NCI-H69 (cell line): ENCODE measurements at regions not wholly inside any gene's neighbourhood (a gene's known extent, or its start where the extent isn't known, plus 50 kb on each side); places are given as distances from the start of the nearest gene placed in this dataset.
"Not testable (repeated sequence)": the region's sequence is repeated elsewhere in the genome, so short reads cannot be mapped to it uniquely, and the experiment has no call there.

Experiments
- DNase-seq: peaks from one replicate; lab custom pipeline; 2025; lab: John Stamatoyannopoulos, UW

DNA sequence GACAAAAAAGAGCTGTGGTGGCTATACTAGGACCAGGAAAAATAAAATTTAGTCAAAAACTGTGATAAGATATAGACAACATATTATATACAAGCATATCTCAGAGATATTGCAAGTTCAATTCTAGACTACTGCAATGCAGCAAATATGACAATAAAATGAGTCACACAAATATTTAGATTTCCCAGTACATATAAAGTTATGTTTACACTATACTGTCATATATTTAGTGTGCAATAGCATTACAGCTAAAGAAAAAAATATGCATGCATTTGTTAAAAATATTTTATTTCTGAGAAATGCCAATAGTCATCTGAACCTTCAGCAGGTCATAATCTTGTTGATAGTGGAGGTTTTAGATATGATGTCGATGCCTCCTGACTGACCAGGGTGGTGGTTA is 72.1 kb downstream of the AKR1C4 start:
- DNase-seq = no peak

DNA sequence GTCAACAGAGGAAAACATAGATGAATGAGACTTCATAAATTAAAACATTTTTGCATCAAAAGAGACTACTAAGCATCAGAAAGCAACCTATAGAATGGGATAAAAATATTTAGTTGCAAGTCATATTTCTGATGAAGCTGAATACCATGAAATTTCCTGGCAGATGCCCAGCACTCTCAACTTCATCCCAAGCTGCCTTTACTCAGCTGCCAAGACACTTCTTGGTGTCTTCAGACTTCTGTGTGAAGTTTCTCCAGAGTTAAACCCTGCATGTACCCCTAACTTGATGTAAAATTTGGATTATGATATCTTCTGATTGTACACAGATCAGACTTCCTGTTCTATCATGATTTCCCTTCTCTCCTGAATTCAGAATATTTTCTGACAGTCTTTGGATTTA is 73.2 kb downstream of the AKR1C4 start:
- no peak for DNase-seq

DNA sequence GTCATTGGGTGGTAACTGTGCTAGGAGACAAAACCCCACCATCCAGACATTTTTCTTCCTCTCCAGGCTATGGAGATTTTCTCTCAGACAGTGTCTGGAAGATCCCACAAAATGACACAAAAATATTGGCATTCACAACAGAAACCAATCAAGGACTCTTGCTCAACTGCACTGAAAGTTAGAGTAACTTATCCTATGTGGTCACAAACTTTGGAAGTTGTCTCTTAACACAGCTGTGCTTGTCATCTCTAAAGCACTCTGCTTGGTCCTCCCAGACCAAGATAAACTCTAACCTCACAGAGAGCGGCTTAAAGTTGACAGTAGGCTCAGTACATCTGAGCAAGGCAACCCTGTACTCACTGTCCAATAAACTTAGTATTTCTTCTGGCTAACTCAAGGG is 74.9 kb downstream of the AKR1C4 start:
- no peak for DNase-seq

DNA sequence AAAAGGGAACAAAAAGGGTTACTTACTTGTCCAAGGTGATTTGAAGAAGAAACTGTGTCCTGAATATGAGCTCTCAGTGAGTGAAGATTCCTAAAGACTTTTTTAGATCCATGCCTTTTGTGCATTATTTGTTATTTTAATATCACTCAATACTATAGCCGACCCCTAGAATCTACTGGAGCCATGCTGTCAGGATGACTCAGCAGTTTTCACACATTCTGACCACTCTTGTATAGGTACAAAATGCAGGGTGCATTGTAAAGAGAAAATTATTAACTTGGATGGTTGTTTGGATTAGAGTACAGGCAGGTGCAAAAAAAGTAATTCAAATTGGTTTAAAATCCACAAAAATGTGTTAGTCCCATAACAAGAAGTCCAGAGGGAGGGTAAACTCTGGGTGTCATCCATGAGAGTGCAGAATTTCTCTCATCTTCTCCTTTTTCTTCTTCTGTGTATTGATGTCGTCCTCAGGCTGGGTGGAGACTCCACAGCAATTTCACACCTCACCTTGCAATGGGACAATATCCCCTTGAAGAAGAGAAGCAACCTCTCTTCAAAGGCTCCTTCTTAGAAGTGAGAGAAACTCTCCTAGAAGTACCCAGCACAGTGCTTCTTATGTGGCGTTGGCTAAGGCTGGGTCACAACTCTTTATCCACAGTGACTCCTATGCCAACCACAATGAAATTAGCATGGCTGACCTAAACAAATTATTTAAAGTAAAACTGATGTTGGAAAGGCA is 75.6 kb downstream of the AKR1C4 start:
- DNase-seq = no peak

DNA sequence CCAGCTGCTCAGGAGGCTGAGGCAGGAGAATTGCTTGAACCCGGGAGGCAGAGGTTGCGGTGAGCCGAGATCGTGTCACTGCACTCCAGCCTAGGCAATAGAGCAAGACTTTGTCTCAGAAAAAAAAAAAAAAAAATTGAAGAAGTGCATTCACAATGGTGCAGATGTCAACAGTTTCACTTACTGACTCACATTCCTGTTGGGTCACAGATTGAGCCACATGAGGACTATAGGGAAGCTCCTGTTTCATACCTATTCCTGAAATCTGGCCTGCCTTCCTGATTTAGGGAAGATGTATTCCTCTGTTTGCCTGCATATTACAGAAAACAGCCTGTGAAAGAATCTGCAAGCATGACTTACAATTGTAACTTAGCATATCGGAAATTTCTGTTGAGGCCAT is 78.2 kb downstream of the AKR1C4 start:
- DNase-seq = no peak

DNA sequence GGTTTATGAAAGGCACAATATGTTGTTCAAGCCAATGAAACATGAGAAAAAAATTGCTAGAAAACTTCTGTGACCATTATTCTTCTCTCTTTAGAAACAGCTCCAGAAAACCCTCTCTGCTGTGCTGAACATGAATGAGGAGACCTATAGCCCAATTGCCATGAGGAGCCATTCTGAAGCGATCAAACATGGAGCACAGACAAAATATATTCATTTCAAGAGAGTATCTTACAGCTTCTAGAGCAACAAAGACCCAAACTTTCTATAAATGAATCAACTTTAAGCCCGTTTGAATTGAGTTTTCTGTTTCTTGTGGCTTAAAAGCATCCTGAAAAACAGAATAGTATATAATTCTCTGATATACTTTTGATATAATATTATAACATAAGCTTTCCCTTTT is 83.4 kb upstream of the UCN3 start:
- DNase-seq = no peak

DNA sequence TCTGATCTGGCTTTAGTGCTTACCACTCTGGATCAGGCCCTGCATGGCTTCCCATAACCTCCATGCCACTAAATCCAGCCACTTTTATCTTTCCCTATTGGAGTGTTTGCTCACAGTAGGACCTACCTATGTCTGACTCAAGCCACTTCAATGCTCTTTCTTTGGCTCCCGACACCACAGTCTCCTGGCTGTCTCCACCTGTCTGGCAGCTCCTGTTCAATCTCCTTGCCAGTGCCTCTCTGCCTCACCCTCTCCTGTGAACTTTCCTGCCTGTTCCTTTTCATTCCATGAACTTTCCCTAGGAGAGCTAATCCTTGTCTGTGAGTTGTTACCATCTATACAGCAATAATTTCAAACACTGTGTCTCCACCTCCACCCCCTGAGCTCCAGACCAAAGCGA is 82.6 kb upstream of the UCN3 start:
- no peak for DNase-seq

DNA sequence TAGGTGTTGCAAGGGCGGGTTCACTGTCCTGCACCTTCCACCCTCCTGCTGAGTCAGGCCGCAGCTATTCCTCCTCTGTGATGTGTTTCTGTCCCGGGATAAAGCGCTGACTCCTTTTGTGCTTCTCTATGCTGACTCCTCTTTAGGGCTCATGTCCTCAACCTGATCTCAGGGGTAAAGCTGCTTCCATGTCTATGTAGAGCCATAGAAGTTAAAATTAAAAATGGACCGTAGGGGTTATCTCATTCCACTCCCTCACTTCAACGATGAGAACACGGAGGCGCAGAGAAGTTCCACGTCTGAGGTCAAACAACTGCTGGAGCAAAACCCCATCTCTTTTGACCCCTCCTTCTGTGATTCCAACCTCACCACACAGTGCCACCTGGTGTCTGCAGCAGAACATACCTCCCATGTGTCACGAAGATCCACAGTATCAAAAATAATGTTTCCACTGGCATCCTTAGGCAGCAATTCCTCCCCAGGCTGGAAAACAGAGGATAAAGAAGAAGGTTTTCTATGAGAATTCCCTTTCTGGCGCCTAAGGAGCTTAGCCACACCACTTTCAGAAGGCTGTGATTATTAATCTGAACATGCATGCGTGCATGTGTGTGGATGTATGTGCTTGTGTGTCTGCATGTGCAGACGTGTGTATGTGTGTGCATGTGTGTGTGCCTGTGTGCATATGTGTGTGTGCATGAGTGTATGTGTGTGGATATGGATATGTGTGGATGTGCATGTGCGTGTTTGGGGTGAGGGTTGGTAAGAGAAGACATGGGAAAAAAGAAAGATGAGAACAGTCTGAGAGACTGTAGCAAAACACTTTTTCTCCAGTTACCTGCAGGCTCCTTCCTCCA is 81.2 kb upstream of the UCN3 start:
- peak; percentile 55 for DNase-seq

DNA sequence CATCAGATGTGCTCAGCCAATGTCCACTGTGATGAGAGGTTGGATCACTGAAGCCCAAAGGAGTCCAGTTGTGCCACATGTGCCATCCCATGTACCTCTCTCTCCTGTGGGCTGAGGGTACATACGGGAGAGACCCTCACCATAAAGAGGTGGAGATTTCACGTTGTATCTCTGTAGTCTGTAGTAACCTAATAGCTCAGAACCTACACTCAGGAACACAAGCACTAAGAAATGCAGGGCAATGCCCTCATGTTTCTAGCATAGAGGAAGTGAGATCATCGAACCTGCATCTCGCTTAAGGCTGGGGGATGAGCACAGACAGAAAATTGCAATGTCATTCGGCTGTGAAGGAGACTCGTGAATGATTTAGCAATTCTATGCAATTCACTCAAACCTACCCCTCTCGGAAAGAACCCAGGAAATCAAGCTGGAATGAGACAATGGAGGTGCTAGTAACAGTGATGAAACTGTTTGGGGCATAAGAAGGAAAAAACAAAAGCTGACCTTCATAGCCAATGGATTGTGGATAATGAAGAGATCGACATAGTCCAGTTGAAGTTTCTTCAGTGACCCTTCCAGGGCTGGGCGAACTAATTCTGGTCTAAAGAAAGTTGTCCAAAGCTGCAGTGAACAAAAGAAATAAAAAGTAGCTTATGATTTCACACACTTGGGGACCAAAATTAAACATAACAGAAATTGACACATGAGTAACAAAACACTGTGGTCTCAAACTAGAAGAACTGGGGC is 80.3 kb upstream of the UCN3 start:
- DNase-seq = no peak

DNA sequence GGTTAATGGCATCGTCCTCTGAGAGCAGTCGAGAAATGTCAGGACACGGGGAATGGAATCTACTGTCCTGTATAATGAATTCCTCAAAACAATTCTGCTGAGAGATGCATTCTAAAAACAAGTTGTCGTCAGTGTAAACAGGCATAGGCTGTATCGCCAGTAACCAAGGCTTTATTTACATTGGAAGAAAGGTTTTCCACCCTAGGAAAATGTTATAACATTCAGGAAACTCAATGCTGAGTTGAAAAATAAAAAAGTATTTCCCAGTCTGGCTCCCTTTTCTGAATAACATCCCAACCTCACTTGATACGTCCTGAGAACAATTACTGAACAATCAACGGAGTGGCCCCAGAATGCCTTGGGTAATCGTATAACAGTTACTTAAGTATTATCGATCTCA is 79.6 kb upstream of the UCN3 start:
- DNase-seq = no peak

DNA sequence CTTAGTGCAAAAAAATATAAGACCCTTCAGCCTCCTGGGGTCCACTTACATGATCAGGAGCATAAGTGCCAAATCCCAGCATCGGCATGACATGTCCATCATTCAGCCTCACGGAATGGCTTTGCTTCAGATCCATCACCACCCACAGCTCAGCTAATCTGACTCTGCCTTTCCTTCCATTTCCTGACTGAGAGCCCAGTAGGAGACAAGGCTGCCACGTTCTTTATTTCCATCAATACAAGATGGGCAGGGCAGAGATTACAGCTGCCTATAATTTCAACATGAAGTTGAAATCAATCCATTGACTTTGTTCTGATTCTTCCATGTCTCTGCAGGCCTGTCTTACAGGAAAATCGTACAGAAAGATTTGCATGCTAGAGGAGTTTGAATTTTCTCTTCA is 76.4 kb upstream of the UCN3 start:
- no peak for DNase-seq

DNA sequence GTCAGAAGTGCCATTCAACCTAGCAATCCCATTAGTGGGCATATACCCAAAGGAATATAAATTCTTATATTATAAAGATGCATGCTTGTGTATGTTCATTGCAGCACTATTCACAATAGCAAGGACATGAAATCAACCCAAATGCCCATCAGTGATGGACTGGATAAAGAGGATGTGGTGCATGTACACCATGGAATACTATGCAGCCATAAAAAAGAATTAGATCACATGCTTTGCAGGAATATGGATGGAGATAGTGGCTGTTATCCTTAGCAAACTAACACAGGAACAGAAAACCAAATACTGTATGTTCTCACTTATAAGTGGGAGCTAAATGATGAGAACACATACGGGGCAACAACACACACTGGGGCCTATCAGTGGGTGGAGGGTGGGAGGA is 75.5 kb upstream of the UCN3 start:
- not testable (repeated sequence) for DNase-seq

DNA sequence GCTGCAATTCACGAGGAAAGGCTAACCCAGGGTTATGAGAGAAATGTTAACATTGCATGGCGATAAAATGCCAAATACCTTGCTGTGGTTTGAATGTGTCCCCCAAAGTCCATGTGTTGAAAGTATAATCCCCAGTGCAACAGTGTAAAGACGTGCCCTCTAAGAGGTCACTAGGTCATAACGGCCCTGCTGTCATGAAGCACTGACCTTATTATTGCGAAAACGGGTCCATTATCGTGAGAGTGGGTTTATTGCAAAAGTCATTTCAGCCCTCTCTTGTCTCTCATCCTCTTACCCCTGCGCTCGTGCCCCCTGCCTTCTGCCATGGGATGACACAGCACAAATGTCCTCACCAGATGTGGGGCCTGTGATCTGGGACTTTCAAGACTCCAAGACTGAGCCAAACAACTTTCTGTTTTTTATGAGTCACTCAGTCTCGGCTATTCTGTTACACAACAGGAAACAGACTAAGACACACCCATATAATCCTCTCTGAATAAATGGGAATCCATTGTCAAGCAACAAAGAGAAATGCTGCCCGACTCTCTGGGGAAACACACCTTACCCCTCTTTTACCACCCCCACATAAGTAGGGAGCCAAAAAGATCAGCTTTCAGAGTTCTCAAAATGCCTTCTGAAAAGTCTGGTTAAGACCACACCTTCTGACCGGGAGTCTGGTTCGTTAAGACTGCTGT is 73.1 kb upstream of the UCN3 start:
- DNase-seq = peak; percentile 63

DNA sequence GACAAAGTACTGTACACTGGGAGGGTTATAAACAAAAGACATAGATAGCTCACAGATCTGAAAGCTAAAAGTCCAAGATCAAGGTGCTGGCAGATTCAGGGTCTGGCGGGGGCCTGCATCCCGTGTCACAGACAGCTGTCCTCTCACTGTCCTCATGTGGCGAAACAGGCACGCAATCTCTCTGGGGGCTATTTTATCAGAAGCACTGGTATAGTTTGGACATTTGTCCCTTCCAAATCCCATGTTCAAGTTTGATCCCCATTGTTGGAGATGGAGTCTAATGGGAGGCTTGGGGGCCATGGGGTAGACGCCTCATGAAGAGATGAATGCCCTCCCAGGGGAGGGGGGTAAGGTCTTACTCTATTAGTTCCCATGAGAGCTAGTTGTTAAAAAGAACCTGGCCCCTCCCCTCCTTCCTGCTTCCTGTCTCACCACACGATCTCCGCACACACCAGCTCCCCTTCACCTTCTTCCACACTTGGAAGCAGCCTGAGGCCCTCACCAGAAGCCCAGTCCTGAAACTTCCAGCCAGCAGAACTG is 72.5 kb upstream of the UCN3 start:
- no peak for DNase-seq

DNA sequence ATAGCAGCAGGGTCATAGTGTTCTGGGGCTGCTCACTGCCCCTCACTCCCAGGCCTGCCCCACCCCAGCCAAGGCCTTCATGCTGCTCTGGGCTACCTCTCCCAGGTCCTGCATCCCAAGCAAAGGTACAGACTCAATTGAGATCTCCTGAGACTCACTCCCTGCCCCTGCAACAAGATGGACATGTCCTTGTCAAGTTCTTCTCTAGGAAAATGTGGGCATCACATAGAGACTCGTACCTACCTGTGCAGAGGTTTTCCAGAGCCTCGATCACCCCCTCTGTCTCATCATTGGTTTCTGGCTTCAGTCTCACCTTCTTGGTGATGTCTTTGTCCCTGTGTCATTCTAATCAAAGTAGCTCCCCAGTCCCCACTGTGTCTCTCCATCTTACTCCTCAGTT is 71.8 kb upstream of the UCN3 start:
- DNase-seq = not testable (repeated sequence)

DNA sequence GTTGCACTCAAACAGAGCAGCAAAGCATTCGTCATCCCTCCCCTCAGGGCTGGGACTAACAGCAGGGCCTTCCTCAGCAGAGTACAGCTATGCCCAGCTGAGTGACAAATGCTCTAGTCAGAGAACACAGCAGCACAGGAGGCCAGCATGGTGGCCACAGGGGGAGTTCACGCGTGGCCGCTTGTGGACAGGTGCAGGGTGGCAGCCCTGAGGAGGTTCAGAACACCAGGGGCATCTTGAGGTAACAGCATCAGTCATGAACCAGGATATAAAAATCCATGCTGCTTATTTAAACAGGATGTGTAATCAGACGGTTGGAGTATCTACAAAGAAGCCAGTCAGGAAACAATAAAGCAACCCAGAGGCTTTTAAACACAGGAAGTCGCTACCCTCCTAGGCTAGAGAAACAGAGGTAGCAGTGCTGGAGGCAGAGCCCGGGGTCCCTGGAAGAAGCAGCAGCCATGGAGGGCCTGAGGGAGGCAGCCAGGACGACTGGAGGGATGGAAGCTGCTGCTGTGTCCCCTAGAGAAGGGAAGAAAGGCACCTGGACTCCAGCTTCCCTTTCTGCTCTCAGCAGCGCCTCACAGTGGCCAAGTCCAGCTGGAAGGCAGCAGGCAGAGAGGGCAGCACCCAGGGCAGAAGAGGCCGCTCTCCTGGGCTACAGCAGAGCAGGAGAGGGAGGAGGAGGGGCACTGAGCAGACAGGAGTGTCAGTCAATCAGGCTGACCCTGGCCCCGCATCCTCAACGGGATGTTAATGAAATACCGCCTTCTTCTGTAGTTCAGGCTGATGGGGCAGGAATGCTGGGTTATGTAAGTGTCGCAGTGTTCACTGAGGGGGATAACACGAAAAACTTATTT is 70.8 kb upstream of the UCN3 start:
- DNase-seq = peak; percentile 62

DNA sequence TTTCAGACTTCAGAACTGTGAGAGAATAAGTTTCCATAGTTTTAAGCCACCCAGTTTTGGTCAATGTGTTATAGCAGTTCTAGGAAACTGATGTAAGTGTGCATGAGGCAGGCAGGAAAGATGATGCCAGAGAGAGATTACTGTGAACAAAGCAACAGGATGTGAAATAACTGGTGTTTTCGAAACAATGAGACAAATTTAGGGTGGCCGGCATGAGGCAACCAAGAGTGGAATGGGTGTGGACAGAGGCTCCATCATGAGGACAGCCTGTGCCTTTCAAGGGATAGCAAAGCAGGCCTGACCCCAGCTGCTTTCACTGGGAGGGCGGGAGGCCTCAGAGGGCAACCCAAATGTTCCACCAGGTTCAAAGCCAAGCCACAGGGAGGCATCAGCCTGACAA is 67.3 kb upstream of the UCN3 start:
- no peak for DNase-seq

DNA sequence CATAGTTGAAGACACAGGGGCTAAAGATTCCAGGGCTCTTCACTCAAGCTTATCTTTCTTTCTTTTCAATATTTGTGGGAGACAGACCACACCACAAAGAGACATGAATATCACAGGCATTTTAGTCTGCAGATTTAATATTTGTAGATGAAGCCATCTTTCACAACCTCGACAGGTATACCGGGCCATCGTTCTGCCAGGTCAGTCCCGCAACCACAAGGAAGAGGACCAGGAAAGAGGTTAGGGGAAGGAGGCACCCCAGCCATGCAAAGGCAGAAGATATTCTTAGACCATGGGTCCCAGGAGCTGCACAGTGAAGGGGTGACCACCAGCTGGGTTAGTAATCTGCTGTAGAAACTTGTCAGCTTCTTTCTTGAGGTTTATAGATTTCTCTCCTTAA is 66.8 kb upstream of the UCN3 start:
- DNase-seq = no peak

DNA sequence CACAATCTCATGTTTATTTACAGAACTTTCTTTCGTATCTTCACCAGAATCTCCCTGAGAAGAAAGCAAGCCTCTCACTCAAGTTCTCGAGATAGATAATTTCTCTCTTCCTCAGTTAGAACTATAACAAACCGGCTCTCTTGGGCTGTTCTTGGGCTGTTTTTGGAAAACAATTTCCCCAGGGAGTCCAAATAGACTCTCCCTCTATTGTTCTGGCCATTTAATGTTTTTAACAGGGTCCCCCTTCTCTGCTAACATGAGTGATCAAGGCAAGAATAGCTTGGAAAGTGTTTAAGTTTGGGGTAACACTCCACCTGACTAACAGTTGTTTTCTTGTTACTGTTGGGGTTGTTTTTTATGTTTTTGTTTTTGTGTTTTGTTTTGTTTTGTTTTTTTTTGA is 64.8 kb upstream of the UCN3 start:
- no peak for DNase-seq

DNA sequence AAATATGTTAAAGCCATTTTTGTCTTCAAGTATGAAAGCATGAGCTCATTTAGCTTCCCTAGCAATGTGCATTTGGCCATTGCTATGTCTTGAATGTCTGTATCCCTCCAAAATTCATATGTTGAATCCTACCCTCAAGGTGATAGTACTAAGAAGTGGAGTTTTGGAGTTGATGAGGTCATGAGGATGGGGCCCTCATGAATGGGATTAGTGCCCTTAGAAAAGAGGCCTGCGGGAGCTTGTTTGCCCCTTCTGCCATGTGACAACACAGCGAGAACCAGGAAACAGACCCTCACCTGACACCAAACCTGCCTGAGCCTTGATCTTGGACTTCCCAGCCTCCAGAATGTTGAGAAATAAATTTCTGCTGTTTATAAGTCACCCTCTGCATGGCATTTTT is 61.3 kb upstream of the UCN3 start:
- no peak for DNase-seq

DNA sequence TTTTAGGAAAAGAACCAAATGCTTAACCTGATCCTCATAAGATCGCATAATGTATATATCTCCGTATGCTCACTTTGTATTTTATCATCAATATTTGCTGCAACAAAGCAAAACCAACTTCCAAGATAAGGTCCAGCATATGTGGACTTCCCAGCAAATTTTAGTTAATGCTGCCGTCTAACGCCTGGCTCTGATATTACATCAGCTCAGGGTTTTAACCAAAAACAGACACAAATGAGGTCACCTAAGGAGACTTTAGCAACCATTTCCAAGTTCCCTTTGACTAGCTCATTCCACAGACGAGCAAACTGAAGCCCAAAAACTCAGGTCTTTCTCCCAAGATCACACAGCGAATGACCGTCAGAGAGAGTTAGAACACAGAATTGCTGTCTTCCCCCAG is 59.4 kb upstream of the UCN3 start:
- no peak for DNase-seq
